T-helper 17 cell (primary cell): ENCODE measurements at regions not wholly inside any gene's neighbourhood (a gene's known extent, or its start where the extent isn't known, plus 50 kb on each side); places are given as distances from the start of the nearest gene placed in this dataset.
"Not testable (repeated sequence)": the region's sequence is repeated elsewhere in the genome, so short reads cannot be mapped to it uniquely, and the experiment has no call there.

ENCODE experiments used
- ATAC-seq: fragments of 150-1000 bp; cut with Tn5 transposase; 2 replicates; pipeline ENCODE4 v1.10.0; 2021; ENCODE audit warnings: mild to moderate bottlenecking, moderate library complexity
- DNase-seq, 3 donors: peaks; one replicate each; pipeline versions ENCODE4 v3.0.0 to v3.0.0-alpha.2; 2020 to 2021
- H3K9me3 ChIP-seq: one replicate; pipeline ENCODE4 v1.7.0; 2013; ENCODE audit warnings: low read length, mild to moderate bottlenecking; ENCODE audit not compliant: control insufficient read depth, poor library complexity, severe bottlenecking
- H3K27ac Mint-ChIP-seq: one replicate; pipeline ENCODE4 v1.8.0; 2022; ENCODE audit warnings: mild to moderate bottlenecking, moderate library complexity, mixed read lengths
- H3K27me3 Mint-ChIP-seq: one replicate; pipeline ENCODE4 v1.8.0; 2022; ENCODE audit warnings: mixed read lengths
- H3K36me3 Mint-ChIP-seq: one replicate; pipeline ENCODE4 v1.8.0; 2022; ENCODE audit warnings: low read depth, mixed read lengths
- H3K4me1 Mint-ChIP-seq: one replicate; pipeline ENCODE4 v1.8.0; 2022; ENCODE audit warnings: mild to moderate bottlenecking, mixed read lengths
- H3K4me3 Mint-ChIP-seq: one replicate; pipeline ENCODE4 v1.8.0; 2022; ENCODE audit warnings: mild to moderate bottlenecking, moderate library complexity, mixed read lengths

- H3K27me3 Mint-ChIP-seq, H3K36me3 Mint-ChIP-seq, H3K4me1 Mint-ChIP-seq, DNase-seq, H3K4me3 Mint-ChIP-seq, ATAC-seq, H3K27ac Mint-ChIP-seq, H3K9me3 ChIP-seq: not testable (repeated sequence)
Observed at GRCh38 chrY:22113990-22114389, 68.7 kb downstream of the RBMY1F start.

GRCh38 chrY:22108165-22108564, 74.6 kb downstream of the RBMY1F start:
- H3K4me3 Mint-ChIP-seq, H3K9me3 ChIP-seq, H3K27ac Mint-ChIP-seq, H3K27me3 Mint-ChIP-seq, DNase-seq, H3K36me3 Mint-ChIP-seq, H3K4me1 Mint-ChIP-seq, ATAC-seq: not testable (repeated sequence)

GRCh38 chrY:22101547-22101946, 81.2 kb downstream of the RBMY1F start:
- not testable (repeated sequence) for H3K4me3 Mint-ChIP-seq, ATAC-seq, H3K27me3 Mint-ChIP-seq, H3K9me3 ChIP-seq, H3K36me3 Mint-ChIP-seq, H3K4me1 Mint-ChIP-seq, H3K27ac Mint-ChIP-seq, DNase-seq

DNA sequence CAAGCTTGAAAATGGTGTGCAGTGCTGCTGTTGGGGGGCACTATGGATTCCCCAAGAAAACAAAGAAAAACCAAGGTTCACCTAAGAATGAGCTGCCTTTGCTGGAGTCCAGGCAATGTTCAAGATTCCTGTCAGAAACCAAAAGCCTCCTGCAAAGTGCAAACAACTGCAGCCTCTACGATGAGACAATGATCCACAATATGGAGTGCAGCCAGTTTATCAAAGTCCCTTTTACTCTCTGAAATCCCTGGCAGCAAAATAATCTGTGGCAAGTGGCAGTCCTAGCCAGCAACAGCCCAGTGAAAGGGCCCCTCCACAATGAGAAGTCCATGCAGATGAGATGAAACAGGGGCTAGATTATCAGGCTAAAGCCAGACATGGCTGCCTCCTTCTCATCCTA, 85.4 kb downstream of the RBMY1F start:
- H3K27me3 Mint-ChIP-seq, H3K4me3 Mint-ChIP-seq, DNase-seq, ATAC-seq, H3K36me3 Mint-ChIP-seq, H3K9me3 ChIP-seq, H3K4me1 Mint-ChIP-seq, H3K27ac Mint-ChIP-seq: not testable (repeated sequence)

- H3K9me3 ChIP-seq, H3K27ac Mint-ChIP-seq, H3K4me1 Mint-ChIP-seq, H3K27me3 Mint-ChIP-seq, H3K4me3 Mint-ChIP-seq, H3K36me3 Mint-ChIP-seq, DNase-seq: not testable (repeated sequence)
- peak; percentile 94 for ATAC-seq
Observed at GRCh38 chrY:22085975-22086645, 96.6 kb downstream of the RBMY1F start.

DNA sequence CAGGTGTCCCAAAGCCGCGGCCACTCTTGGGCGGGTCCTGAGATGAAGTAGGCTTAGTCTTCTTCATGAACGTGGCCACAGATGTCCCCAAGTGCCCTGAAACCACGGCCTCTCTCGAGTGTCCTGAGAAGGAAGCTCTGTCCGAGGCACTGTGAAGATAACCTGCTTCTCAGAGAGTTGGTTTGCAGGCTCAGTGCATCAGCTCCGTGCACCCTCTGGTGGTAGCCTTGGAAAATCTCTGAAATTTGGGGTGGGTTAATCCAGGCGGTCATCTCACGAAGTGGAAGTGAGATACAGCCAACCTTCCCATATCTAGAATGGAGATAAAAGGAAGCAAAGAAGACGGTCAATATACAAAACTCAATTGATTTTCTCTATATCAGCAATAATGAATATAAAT, 110.5 kb downstream of the RBMY1F start:
- not testable (repeated sequence) for H3K4me1 Mint-ChIP-seq, H3K4me3 Mint-ChIP-seq, ATAC-seq

GRCh38 chrY:22060149-22060548, 122.6 kb downstream of the RBMY1F start:
- not testable (repeated sequence) for H3K36me3 Mint-ChIP-seq, H3K4me3 Mint-ChIP-seq, H3K27ac Mint-ChIP-seq, H3K27me3 Mint-ChIP-seq, DNase-seq, H3K4me1 Mint-ChIP-seq, H3K9me3 ChIP-seq, ATAC-seq

More for the DNA sequence above, 110.5 kb downstream of the RBMY1F start:
- H3K36me3 Mint-ChIP-seq, H3K27me3 Mint-ChIP-seq, H3K9me3 ChIP-seq, H3K27ac Mint-ChIP-seq, DNase-seq: not testable (repeated sequence)

DNA sequence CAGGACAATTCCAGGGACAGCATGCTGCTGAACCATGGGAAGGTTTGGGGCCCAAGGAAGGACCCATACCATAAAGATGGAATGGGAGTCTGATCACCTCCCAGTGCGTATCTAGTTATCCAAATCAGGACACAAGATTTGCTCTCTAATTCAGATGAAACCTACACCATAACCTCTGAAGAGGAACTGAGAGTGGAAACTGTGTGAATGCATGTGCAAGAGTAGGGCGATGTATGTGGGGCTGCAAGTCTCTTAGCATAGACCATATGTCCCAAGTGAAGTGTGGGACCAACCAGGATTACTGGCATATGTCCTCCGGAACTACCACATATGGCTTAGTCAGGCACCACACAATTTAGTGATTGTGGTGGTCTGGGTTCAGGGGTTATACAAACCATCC, 95.2 kb upstream of the RBMY1E start:
- not testable (repeated sequence) for H3K4me3 Mint-ChIP-seq, H3K27me3 Mint-ChIP-seq, ATAC-seq, H3K27ac Mint-ChIP-seq, H3K9me3 ChIP-seq, DNase-seq, H3K4me1 Mint-ChIP-seq, H3K36me3 Mint-ChIP-seq

GRCh38 chrY:22001163-22001562, 83.3 kb upstream of the RBMY1E start:
- not testable (repeated sequence) for H3K27me3 Mint-ChIP-seq, H3K4me3 Mint-ChIP-seq, H3K27ac Mint-ChIP-seq, H3K9me3 ChIP-seq, H3K36me3 Mint-ChIP-seq, DNase-seq, H3K4me1 Mint-ChIP-seq, ATAC-seq

- not testable (repeated sequence) for H3K27ac Mint-ChIP-seq, H3K4me3 Mint-ChIP-seq
- peak; percentile 89 for ATAC-seq
Observed at GRCh38 chrY:21987222-21987621, 69.4 kb upstream of the RBMY1E start.

DNA sequence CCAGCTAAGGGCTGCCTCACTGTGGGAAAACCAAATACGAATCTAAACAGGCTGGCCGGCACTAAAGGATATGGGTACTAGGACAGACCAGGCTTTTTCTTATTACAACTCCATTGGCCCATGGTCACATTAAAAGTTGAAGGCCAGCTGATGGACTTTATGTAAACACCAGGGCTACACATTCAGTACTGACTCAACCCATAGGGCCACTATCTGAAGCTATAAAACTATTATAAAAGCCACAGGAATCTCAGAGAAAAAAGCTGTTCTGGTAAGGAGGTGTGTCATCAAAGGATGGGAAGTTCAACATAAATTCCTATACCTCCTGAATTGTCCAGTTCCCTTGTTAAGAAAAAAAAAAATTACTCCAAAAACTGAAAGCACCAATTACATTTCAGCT, 63.1 kb upstream of the RBMY1E start:
- not testable (repeated sequence) for H3K27ac Mint-ChIP-seq, H3K9me3 ChIP-seq, H3K4me1 Mint-ChIP-seq, ATAC-seq, DNase-seq, H3K27me3 Mint-ChIP-seq, H3K36me3 Mint-ChIP-seq
- peak overlapping the region; percentile 8 for H3K4me3 Mint-ChIP-seq

More at GRCh38 chrY:21987222-21987621, 69.4 kb upstream of the RBMY1E start:
- not testable (repeated sequence) for H3K4me1 Mint-ChIP-seq, H3K27me3 Mint-ChIP-seq, H3K9me3 ChIP-seq, DNase-seq, H3K36me3 Mint-ChIP-seq

- not testable (repeated sequence) for H3K9me3 ChIP-seq, ATAC-seq, DNase-seq, H3K4me1 Mint-ChIP-seq, H3K27ac Mint-ChIP-seq, H3K27me3 Mint-ChIP-seq, H3K36me3 Mint-ChIP-seq
- H3K4me3 Mint-ChIP-seq = peak overlapping the region; percentile 8
Observed at GRCh38 chrY:21980348-21980747, 62.5 kb upstream of the RBMY1E start.

DNA sequence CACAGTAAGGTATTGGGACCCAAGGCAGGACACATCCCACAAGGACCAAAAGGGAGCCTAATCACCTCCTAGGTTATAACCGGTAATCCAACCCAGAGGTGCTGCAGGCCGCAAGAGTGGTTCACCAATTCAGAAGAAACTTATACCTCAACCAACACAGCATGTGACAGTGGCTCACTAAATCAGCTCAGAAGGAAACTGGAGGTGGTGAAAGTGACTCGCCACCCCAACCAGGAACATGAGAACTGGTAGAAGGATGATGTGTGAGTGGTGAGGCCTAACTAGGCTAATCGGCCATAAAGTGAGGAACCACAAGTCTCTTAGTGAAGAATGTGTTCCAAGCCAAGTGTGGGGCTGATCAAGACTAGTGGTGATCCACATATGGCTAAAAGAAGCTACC, 61.3 kb upstream of the RBMY1E start:
- H3K4me3 Mint-ChIP-seq, H3K27me3 Mint-ChIP-seq, H3K36me3 Mint-ChIP-seq, H3K4me1 Mint-ChIP-seq, H3K9me3 ChIP-seq, H3K27ac Mint-ChIP-seq, ATAC-seq, DNase-seq: not testable (repeated sequence)

- not testable (repeated sequence) for H3K4me1 Mint-ChIP-seq, ATAC-seq, H3K27me3 Mint-ChIP-seq, H3K27ac Mint-ChIP-seq, DNase-seq, H3K9me3 ChIP-seq, H3K36me3 Mint-ChIP-seq, H3K4me3 Mint-ChIP-seq
Observed at GRCh38 chrY:21978204-21978603, 60.4 kb upstream of the RBMY1E start.
